HEK293 (cell line): ENCODE measurements at regions not wholly inside any gene's neighbourhood (a gene's known extent, or its start where the extent isn't known, plus 50 kb on each side); places are given as distances from the start of the nearest gene placed in this dataset.

ENCODE experiments used
- CTCF ChIA-PET: fragments of 350-600 bp; formaldehyde crosslinking; extraction: SDS; loops from one replicate; lab custom pipeline; 2021; ENCODE audit warnings: antibody characterized with exemption; lab: Yijun Ruan, JAX
- POLR2A ChIA-PET: fragments of 300-600 bp; formaldehyde crosslinking; extraction: SDS; loops from one replicate; lab custom pipeline; 2020; ENCODE audit warnings: antibody characterized with exemption, inconsistent platforms; lab: Yijun Ruan, JAX
- H3K27ac ChIP-seq: fragments of 200-500 bp; sonication (Bioruptor generic); 2 replicates; pipeline ENCODE4 v1.5.1; 2014; ENCODE audit warnings: low read depth, low read length, control low read depth, inconsistent platforms; ENCODE audit errors: extremely low read depth
- H3K36me3 ChIP-seq, 2 experiments: fragments of 200-500 bp in 1 of 2; sonication (Bioruptor generic) in 1 of 2; 1 replicate in 1 of 2; 2 replicates in 1 of 2; pipeline ENCODE4 v1.5.1; 2014 to 2017; ENCODE audit warnings: inconsistent platforms in 2 of 2, low read length in 2 of 2; ENCODE audit not compliant: control insufficient read depth in 2 of 2, insufficient read depth in 1 of 2
- H3K4me1 ChIP-seq: fragments of 200-500 bp; sonication (Bioruptor generic); 2 replicates; pipeline ENCODE4 v1.5.1; 2014; ENCODE audit warnings: mild to moderate bottlenecking, low read length, inconsistent platforms; ENCODE audit not compliant: control insufficient read depth, insufficient read depth
- H3K4me3 ChIP-seq: 2 replicates; pipeline ENCODE4 v1.5.1; 2011; ENCODE audit warnings: low read depth, mild to moderate bottlenecking, control low read depth, low read length, moderate library complexity
- H3K9me3 ChIP-seq: fragments of 200-500 bp; sonication (Bioruptor generic); 2 replicates; pipeline ENCODE4 v1.5.1; 2014; ENCODE audit warnings: low read depth, low read length, inconsistent platforms; ENCODE audit not compliant: control insufficient read depth, insufficient read depth
- GFI1B ChIP-seq: fragments of 450-650 bp; formaldehyde crosslinking; IDR thresholded peaks from 2 replicates; pipeline ENCODE4 v1.5.1; 2016; ENCODE audit warnings: missing biosample characterization, missing genetic modification characterization
- MZF1 ChIP-seq: fragments of 450-650 bp; formaldehyde crosslinking; IDR thresholded peaks from 2 replicates; pipeline ENCODE4 v1.5.1; 2017; ENCODE audit warnings: missing biosample characterization, missing genetic modification characterization, borderline replicate concordance
- REPIN1 ChIP-seq: fragments of 450-650 bp; formaldehyde crosslinking; IDR thresholded peaks from 2 replicates; pipeline ENCODE4 v1.5.1; 2017; ENCODE audit warnings: missing biosample characterization, missing genetic modification characterization, low read depth
- SP7 ChIP-seq: fragments of 450-650 bp; formaldehyde crosslinking; IDR thresholded peaks from 2 replicates; pipeline ENCODE4 v1.5.1; 2016; ENCODE audit warnings: missing biosample characterization, missing genetic modification characterization
- YY2 ChIP-seq: fragments of 450-650 bp; formaldehyde crosslinking; IDR thresholded peaks from 2 replicates; pipeline ENCODE4 v1.5.1; 2016; ENCODE audit warnings: missing biosample characterization, missing genetic modification characterization
- ZFP41 ChIP-seq: fragments of 450-650 bp; formaldehyde crosslinking; IDR thresholded peaks from 2 replicates; pipeline ENCODE4 v1.5.1; 2016; ENCODE audit warnings: missing biosample characterization, missing genetic modification characterization, borderline replicate concordance
- ZNF2 ChIP-seq: fragments of 450-650 bp; formaldehyde crosslinking; IDR thresholded peaks from 2 replicates; pipeline ENCODE4 v1.5.1; 2016; ENCODE audit warnings: missing biosample characterization, missing genetic modification characterization
- ZNF221 ChIP-seq: fragments of 450-650 bp; formaldehyde crosslinking; IDR thresholded peaks from 2 replicates; pipeline ENCODE4 v1.5.1; 2017; ENCODE audit warnings: missing biosample characterization, missing genetic modification characterization, borderline replicate concordance
- ZNF501 ChIP-seq: fragments of 450-650 bp; formaldehyde crosslinking; IDR thresholded peaks from 2 replicates; pipeline ENCODE4 v1.5.1; 2016; ENCODE audit warnings: missing biosample characterization, missing genetic modification characterization
- ZNF658 ChIP-seq: fragments of 450-650 bp; formaldehyde crosslinking; IDR thresholded peaks from 2 replicates; pipeline ENCODE4; 2016; ENCODE audit warnings: missing biosample characterization, missing genetic modification characterization
- ZNF768 ChIP-seq: fragments of 450-650 bp; formaldehyde crosslinking; IDR thresholded peaks from 2 replicates; pipeline ENCODE4 v1.5.1; 2018; ENCODE audit warnings: missing biosample characterization, mild to moderate bottlenecking, missing genetic modification characterization
- TF ChIP-seq, protein P1 (sequence below): fragments of 450-650 bp; formaldehyde crosslinking; IDR thresholded peaks from 2 replicates; pipeline ENCODE4 v1.5.1; 2016; ENCODE audit warnings: missing biosample characterization, missing genetic modification characterization
- TF ChIP-seq, protein P2 (sequence below): fragments of 450-650 bp; formaldehyde crosslinking; IDR thresholded peaks from 2 replicates; pipeline ENCODE4 v1.5.1; 2016; ENCODE audit warnings: missing biosample characterization, missing genetic modification characterization
- TF ChIP-seq, protein P3 (sequence below): fragments of 450-650 bp; formaldehyde crosslinking; IDR thresholded peaks from 2 replicates; pipeline ENCODE4 v1.5.1; 2016; ENCODE audit warnings: missing biosample characterization, missing genetic modification characterization
- TF ChIP-seq, protein P4 (sequence below): fragments of 450-650 bp; formaldehyde crosslinking; IDR thresholded peaks from 2 replicates; pipeline ENCODE4 v1.5.1; 2016; ENCODE audit warnings: missing biosample characterization, missing genetic modification characterization
- TF ChIP-seq, protein P5 (sequence below): sonication (generic); formaldehyde crosslinking; IDR thresholded peaks from 2 replicates; pipeline ENCODE4 v1.8.1; 2022; ENCODE audit warnings: mild to moderate bottlenecking, moderate library complexity, missing genetic modification reagents
- TF ChIP-seq, protein P6 (sequence below): fragments of 450-650 bp; formaldehyde crosslinking; conservative IDR thresholded peaks from 2 replicates; pipeline ENCODE4 v1.5.1; 2016; ENCODE audit warnings: low read depth, missing biosample characterization, missing genetic modification characterization

DNA sequence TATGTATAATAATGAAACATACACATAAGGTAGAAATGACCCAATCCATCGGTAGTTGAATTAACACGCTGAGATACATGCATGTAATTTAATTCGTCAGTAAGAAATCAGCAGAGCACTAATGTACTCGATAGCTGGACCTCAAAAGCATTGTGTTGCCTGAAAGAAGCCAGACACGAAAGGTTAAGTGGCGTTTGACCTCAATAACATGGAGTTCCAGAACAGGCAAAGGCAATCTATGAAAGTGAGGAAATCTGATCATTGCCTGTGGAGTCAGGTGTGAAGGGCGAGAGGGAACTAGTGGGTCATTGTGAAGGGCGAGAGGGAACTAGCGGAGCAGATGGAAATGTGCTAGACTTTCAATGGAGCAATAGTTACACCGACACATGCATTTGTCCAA lies 970.4 kb upstream of the TMEM132C start:
- POLR2A ChIA-PET = no interaction called here
- TF ChIP-seq, protein P1, sequence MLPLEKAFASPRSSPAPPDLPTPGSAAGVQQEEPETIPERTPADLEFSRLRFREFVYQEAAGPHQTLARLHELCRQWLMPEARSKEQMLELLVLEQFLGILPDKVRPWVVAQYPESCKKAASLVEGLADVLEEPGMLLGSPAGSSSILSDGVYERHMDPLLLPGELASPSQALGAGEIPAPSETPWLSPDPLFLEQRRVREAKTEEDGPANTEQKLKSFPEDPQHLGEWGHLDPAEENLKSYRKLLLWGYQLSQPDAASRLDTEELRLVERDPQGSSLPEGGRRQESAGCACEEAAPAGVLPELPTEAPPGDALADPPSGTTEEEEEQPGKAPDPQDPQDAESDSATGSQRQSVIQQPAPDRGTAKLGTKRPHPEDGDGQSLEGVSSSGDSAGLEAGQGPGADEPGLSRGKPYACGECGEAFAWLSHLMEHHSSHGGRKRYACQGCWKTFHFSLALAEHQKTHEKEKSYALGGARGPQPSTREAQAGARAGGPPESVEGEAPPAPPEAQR = no peak
- no peak for TF ChIP-seq YY2 (tag by site-specific recombination)
- no peak for TF ChIP-seq ZNF768
- TF ChIP-seq, protein P2, sequence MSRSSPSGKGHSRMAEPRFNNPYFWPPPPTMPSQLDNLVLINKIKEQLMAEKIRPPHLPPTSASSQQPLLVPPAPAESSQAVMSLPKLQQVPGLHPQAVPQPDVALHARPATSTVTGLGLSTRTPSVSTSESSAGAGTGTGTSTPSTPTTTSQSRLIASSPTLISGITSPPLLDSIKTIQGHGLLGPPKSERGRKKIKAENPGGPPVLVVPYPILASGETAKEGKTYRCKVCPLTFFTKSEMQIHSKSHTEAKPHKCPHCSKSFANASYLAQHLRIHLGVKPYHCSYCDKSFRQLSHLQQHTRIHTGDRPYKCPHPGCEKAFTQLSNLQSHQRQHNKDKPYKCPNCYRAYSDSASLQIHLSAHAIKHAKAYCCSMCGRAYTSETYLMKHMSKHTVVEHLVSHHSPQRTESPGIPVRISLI (tag by site-specific recombination) = no peak
- TF ChIP-seq, all 188 proteins: peak for 0

DNA sequence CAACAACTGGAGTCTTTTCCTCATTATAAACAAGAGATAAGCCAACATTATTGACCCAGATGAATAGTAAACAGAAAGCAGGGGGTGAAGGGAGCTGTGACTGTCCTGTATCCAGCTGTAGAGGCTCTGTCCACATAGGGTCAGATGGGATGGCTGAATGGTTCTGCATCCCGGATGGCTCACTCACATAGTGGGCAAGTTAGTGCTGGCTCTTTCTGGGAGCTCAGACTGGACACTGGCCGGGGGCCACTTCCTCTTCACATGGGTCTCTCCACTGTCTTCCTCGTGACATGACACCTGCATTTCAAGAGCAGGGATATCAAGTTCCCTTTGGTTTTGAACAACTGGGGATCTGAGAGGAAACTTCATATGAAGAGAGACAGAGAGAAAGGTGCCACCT lies 969.6 kb upstream of the TMEM132C start:
- CTCF ChIA-PET = no interaction called here
- TF ChIP-seq, protein P3, sequence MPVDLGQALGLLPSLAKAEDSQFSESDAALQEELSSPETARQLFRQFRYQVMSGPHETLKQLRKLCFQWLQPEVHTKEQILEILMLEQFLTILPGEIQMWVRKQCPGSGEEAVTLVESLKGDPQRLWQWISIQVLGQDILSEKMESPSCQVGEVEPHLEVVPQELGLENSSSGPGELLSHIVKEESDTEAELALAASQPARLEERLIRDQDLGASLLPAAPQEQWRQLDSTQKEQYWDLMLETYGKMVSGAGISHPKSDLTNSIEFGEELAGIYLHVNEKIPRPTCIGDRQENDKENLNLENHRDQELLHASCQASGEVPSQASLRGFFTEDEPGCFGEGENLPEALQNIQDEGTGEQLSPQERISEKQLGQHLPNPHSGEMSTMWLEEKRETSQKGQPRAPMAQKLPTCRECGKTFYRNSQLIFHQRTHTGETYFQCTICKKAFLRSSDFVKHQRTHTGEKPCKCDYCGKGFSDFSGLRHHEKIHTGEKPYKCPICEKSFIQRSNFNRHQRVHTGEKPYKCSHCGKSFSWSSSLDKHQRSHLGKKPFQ (tag by site-specific recombination) = no peak
- TF ChIP-seq ZFP41 (tag by site-specific recombination) (no peak), ZNF221 (tag by site-specific recombination) (no peak), GFI1B (tag by site-specific recombination) (no peak), REPIN1 (tag by site-specific recombination) (no peak), MZF1 (tag by site-specific recombination) (no peak), SP7 (tag by site-specific recombination) (no peak), ZNF658 (no peak), ZNF2 (tag by site-specific recombination) (no peak), ZNF501 (tag by site-specific recombination) (no peak)
- TF ChIP-seq, protein P4, sequence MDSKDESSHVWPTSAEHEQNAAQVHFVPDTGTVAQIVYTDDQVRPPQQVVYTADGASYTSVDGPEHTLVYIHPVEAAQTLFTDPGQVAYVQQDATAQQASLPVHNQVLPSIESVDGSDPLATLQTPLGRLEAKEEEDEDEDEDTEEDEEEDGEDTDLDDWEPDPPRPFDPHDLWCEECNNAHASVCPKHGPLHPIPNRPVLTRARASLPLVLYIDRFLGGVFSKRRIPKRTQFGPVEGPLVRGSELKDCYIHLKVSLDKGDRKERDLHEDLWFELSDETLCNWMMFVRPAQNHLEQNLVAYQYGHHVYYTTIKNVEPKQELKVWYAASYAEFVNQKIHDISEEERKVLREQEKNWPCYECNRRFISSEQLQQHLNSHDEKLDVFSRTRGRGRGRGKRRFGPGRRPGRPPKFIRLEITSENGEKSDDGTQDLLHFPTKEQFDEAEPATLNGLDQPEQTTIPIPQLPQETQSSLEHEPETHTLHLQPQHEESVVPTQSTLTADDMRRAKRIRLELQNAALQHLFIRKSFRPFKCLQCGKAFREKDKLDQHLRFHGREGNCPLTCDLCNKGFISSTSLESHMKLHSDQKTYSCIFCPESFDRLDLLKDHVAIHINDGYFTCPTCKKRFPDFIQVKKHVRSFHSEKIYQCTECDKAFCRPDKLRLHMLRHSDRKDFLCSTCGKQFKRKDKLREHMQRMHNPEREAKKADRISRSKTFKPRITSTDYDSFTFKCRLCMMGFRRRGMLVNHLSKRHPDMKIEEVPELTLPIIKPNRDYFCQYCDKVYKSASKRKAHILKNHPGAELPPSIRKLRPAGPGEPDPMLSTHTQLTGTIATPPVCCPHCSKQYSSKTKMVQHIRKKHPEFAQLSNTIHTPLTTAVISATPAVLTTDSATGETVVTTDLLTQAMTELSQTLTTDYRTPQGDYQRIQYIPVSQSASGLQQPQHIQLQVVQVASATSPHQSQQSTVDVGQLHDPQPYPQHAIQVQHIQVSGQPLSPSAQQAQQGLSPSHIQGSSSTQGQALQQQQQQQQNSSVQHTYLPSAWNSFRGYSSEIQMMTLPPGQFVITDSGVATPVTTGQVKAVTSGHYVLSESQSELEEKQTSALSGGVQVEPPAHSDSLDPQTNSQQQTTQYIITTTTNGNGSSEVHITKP (tag by site-specific recombination) = no peak
- TF ChIP-seq, protein P5, sequence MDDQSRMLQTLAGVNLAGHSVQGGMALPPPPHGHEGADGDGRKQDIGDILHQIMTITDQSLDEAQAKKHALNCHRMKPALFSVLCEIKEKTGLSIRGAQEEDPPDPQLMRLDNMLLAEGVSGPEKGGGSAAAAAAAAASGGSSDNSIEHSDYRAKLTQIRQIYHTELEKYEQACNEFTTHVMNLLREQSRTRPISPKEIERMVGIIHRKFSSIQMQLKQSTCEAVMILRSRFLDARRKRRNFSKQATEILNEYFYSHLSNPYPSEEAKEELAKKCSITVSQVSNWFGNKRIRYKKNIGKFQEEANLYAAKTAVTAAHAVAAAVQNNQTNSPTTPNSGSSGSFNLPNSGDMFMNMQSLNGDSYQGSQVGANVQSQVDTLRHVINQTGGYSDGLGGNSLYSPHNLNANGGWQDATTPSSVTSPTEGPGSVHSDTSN (CRISPR knock-in tag) = no peak
- TF ChIP-seq, protein P6, sequence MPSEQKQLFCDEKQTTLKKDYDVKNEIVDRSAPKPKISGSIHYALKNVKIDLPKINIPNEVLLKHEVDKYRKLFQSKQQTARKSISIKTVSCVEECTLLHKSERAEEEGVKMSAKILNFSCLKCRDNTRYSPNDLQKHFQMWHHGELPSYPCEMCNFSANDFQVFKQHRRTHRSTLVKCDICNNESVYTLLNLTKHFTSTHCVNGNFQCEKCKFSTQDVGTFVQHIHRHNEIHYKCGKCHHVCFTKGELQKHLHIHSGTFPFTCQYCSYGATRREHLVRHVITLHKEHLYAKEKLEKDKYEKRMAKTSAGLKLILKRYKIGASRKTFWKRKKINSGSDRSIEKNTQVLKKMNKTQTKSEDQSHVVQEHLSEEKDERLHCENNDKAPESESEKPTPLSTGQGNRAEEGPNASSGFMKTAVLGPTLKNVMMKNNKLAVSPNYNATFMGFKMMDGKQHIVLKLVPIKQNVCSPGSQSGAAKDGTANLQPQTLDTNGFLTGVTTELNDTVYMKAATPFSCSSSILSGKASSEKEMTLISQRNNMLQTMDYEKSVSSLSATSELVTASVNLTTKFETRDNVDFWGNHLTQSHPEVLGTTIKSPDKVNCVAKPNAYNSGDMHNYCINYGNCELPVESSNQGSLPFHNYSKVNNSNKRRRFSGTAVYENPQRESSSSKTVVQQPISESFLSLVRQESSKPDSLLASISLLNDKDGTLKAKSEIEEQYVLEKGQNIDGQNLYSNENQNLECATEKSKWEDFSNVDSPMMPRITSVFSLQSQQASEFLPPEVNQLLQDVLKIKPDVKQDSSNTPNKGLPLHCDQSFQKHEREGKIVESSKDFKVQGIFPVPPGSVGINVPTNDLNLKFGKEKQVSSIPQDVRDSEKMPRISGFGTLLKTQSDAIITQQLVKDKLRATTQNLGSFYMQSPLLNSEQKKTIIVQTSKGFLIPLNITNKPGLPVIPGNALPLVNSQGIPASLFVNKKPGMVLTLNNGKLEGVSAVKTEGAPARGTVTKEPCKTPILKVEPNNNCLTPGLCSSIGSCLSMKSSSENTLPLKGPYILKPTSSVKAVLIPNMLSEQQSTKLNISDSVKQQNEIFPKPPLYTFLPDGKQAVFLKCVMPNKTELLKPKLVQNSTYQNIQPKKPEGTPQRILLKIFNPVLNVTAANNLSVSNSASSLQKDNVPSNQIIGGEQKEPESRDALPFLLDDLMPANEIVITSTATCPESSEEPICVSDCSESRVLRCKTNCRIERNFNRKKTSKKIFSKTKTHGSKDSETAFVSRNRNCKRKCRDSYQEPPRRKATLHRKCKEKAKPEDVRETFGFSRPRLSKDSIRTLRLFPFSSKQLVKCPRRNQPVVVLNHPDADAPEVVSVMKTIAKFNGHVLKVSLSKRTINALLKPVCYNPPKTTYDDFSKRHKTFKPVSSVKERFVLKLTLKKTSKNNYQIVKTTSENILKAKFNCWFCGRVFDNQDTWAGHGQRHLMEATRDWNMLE (tag by site-specific recombination) = no peak
- TF ChIP-seq, protein P2 (tag by site-specific recombination) = no peak

More for the DNA sequence above, 970.4 kb upstream of the TMEM132C start:
- no peak overlapping the region for H3K27ac ChIP-seq
- no peaks in the 10 kb centered on the region for H3K36me3 ChIP-seq
- no peak overlapping the region for H3K4me3 ChIP-seq
- no peaks in the 10 kb centered on the region for H3K9me3 ChIP-seq
- CTCF ChIA-PET = interaction anchor here (0.7 to 1.0 kb wide), 2 partner anchors 15 to 20 kb away, joined by 3 read pairs; no protein-coding TSS in a partner anchor
- H3K4me1 ChIP-seq = no peaks in the 10 kb centered on the region

More for the DNA sequence above, 969.6 kb upstream of the TMEM132C start:
- no peaks in the 10 kb centered on the region for H3K4me1 ChIP-seq
- H3K36me3 ChIP-seq = no peaks in the 10 kb centered on the region
- no peak overlapping the region for H3K4me3 ChIP-seq
- no peaks in the 10 kb centered on the region for H3K9me3 ChIP-seq
- no peak overlapping the region for H3K27ac ChIP-seq
- POLR2A ChIA-PET = no interaction called here
